GM12874 (cell line): ENCODE measurements at regions not wholly inside any gene's neighbourhood (a gene's known extent, or its start where the extent isn't known, plus 50 kb on each side); places are given as distances from the start of the nearest gene placed in this dataset.

Experiments
- TF ChIP-seq, protein P1 (sequence below): IDR thresholded peaks from 2 replicates; pipeline ENCODE4 v1.5.1; 2011; ENCODE audit warnings: low read depth, mild to moderate bottlenecking, control low read depth, low read length, moderate library complexity; ENCODE audit not compliant: insufficient read depth

DNA sequence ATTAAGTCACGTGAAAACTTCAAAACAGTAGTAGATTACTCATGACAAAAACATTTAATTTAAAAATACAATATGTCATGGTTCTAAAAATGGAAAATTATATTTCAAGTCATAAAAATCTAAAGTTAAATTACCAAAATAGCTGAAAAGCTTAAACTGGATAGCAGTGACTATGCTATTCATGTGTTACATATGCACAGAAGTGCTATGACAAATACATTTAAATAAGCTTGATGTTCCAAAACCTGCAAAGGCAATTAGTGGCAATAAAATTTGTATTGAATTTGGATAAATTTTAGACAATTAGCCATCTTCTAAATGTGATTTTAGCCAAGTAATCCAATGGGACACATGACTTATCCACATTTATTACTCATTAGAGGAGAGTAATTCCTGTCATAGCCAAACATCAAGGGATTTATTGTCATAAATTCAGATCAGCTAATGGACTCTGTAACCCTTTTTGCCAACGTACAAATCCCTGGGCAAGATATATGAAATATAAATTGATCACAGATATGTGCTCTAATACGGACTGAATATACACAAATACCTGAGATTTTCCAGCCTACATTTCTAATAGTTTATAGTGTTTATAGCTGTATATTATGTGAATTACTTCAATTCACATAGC, 419.4 kb downstream of the ISL1 start:
- TF ChIP-seq, protein P1, sequence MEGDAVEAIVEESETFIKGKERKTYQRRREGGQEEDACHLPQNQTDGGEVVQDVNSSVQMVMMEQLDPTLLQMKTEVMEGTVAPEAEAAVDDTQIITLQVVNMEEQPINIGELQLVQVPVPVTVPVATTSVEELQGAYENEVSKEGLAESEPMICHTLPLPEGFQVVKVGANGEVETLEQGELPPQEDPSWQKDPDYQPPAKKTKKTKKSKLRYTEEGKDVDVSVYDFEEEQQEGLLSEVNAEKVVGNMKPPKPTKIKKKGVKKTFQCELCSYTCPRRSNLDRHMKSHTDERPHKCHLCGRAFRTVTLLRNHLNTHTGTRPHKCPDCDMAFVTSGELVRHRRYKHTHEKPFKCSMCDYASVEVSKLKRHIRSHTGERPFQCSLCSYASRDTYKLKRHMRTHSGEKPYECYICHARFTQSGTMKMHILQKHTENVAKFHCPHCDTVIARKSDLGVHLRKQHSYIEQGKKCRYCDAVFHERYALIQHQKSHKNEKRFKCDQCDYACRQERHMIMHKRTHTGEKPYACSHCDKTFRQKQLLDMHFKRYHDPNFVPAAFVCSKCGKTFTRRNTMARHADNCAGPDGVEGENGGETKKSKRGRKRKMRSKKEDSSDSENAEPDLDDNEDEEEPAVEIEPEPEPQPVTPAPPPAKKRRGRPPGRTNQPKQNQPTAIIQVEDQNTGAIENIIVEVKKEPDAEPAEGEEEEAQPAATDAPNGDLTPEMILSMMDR: no peak

DNA sequence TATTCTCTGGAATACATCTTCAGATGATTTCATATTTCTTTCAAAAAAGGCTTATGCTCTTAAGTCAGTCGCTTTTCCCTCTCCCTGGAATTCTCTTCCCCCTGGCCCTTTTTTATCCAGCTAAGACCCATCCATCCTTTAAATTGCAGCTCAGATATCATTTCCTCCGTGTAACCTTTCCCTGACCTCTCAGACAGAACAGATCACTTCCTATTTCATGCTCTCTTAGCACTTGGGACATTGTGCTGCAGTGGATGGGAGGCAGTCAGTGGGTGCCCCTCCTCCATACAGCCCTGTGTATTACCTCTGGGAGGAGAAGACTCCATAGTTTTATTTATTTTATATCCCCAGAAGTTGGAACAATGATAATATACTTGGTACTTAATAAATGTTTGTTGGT, 423.4 kb downstream of the ISL1 start:
- TF ChIP-seq, protein P1: no peak

DNA sequence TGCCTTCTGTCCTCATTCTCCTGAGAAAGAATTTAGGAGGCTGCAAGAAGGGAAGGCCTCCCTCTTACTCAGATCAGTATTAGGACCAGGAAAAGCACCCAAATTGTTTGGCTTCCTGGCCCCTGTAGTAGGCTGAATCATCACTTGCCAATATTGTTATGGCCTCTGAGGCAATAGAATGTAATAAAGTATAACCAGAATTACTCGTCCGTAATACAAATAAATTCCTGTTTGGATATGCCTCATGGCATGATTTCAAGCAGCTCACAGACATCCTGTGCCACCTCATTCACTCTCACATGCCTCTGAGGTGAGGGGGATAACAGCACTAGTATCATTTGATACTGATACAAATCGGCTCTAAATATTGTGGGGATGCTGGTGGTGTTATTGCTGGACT, 427.3 kb downstream of the ISL1 start:
- TF ChIP-seq, protein P1: no peak

DNA sequence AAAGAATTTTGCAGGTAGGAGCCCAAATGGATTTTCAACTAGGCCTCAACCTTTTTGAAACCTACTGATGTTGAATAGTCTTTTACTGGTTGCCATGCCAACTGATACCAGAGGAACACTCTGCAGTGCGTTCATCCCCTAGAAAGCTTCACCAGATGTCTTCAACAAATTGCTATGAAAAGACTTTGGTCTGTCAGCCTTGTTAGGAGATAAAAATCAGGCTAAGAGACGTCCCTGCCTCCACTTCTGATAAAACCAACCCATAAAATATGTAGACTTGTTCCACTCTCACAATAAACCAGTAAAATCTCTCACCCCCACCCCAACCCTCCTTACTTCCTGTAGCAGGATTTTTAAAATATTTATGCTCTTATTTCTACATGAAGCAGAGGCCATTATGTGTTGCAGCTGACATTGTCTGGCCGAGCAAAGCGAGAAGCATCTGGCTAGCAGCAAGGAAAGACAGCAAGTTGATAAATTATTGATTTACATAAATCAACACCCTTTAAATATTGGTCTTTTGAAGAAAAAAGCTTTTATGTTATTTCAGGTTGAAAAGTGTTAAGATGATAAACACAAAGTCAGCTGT, 428.7 kb downstream of the ISL1 start:
- TF ChIP-seq, protein P1: no peak

DNA sequence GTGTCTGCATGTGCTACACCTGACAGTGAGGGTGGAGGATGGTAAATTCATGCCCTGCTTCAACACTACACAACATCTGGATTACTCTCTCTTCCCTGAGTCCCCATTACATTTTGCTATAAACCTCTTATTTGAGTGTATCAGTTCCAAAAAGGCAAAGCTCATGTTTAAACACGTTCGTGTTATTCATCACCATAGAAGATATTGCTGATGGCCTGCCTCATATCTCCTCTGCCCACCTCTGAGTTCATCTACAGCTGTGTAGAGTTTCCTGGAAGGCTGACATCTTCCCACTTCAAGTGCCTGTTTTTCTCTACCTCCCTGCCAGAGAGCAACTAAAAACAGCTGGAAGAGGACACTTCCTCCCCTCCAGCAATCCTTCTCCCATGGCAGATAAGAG, 433.2 kb downstream of the ISL1 start:
- TF ChIP-seq, protein P1: no peak

DNA sequence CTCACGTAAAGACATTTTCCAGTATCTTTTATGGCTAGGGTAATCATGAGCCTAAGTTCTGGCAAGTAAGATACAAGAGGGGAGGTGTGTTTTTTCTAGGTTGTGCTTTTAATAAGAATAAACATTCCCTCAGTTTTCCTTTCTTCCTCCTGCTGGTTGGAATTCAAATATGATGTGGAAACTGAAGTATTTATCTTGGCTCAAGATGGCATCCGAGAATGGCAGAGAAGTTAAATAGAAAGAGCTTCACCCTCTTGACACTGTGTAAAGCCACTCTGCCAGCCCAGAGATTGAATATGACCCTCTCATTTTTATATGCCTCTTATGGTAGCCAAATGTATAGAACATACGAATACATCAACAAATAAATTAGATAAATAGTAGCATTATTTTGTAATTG, 438.4 kb downstream of the ISL1 start:
- TF ChIP-seq, protein P1: no peak

DNA sequence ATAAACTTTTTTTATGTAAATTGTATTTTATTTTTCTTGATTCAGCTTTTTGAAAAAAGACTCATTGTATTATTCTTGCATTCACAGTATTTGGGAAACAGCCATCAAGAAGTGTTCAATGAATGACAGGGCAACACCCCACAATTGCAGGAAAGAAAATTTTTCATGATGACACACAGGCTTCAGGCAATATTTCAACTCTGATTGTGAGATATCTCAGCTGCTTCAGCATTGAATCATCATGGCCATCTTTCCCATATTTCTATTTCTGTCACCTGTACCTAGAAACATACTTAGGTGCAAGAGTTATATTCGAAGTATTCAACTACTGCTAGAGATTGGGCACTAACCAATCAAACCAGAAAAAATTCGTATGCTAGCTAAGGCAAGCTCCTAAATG, 446.0 kb downstream of the ISL1 start:
- TF ChIP-seq, protein P1: no peak
